Suprapubic skin (tissue), 3 donors: ENCODE measurements at regions not wholly inside any gene's neighbourhood (a gene's known extent, or its start where the extent isn't known, plus 50 kb on each side); places are given as distances from the start of the nearest gene placed in this dataset.

ENCODE experiments used
- POLR2A ChIP-seq, 2 donors: fragments of 450-650 bp; IDR thresholded peaks; one replicate each; pipeline ENCODE4 v1.6.1; 2017; ENCODE audit warnings: antibody characterized with exemption in 2 of 2, mild to moderate bottlenecking in 2 of 2, moderate library complexity in 2 of 2
- TF ChIP-seq, protein P1 (sequence below), 2 donors: fragments of 200-600 bp in 1 of 2; fragments of 450-650 bp in 1 of 2; sonication (generic) in 1 of 2; IDR thresholded peaks; one replicate each; pipeline ENCODE4 v1.5.1; 2016 to 2019; ENCODE audit warnings: antibody characterized with exemption in 2 of 2, mild to moderate bottlenecking in 1 of 2, moderate library complexity in 1 of 2

DNA sequence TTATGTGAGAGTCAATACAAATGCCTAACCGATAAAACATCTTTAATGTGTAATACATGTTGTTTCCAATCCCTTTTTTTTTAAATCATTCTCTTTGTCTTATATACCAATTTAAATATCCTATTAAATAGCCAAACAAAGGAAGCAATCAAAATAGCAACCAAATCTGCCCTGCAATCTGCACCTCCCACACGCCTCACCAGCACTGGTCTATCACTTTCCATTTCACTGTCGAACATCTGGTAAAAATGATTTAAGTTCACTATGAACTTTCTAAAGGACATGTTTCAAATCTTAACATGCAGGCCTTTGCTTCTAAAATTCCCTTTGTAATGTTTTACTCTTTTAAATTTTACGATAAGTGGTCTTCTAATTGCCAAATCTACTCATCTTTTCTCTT lies 1305.5 kb upstream of the TENM4 start:
- TF ChIP-seq, protein P1, sequence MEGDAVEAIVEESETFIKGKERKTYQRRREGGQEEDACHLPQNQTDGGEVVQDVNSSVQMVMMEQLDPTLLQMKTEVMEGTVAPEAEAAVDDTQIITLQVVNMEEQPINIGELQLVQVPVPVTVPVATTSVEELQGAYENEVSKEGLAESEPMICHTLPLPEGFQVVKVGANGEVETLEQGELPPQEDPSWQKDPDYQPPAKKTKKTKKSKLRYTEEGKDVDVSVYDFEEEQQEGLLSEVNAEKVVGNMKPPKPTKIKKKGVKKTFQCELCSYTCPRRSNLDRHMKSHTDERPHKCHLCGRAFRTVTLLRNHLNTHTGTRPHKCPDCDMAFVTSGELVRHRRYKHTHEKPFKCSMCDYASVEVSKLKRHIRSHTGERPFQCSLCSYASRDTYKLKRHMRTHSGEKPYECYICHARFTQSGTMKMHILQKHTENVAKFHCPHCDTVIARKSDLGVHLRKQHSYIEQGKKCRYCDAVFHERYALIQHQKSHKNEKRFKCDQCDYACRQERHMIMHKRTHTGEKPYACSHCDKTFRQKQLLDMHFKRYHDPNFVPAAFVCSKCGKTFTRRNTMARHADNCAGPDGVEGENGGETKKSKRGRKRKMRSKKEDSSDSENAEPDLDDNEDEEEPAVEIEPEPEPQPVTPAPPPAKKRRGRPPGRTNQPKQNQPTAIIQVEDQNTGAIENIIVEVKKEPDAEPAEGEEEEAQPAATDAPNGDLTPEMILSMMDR (IDR thresholded peaks at IDR 0.05), result no peak
- TF ChIP-seq POLR2A (IDR thresholded peaks at IDR 0.05), result no peak
